ENCODE measurements at regions not wholly inside any gene's neighbourhood (a gene's known extent, or its start where the extent isn't known, plus 50 kb on each side); places are given as distances from the start of the nearest gene placed in this dataset.

DNA sequence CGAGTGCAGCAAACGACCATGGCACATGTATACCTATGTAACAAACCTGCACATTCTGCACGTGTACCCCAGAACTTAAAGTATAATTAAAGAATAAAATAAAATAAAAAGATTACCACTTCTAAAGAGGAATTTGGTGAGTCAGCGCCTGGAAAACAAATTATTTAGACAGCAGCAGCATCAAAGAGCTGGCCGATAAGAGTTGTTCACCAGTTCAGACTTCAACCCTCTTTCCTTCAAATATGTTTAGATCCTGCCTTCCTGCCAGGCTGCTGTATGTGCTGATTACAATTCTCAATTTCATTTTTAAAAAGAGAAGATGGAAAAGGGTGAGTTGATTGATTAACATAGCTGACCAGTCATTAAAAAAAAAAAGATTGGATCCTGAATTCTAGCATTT, 672.0 kb upstream of the NRP1 start:
- Histone ChIP-seq H3K27ac (ENCODE audit: low read length) (no peak overlapping the region), H2AFZ (ENCODE audit: low read depth, low read length) (no peak overlapping the region), H3K79me2 (ENCODE audit: insufficient read depth, low read length) (no peaks in the 10 kb centered on the region), H3K4me2 (ENCODE audit: insufficient read depth, low read length) (no peak overlapping the region), H3K36me3 (ENCODE audit: insufficient read depth, low read length) (no peaks in the 10 kb centered on the region), H3K9ac (ENCODE audit: low read depth, low read length) (no peak overlapping the region), H3K9me3 (ENCODE audit: insufficient read depth, low read length, severe bottlenecking) (no peaks in the 10 kb centered on the region), H3K4me1 (ENCODE audit: insufficient read depth, low read length) (no peaks in the 10 kb centered on the region), H3K27me3 (ENCODE audit: insufficient read depth, low read length, poor library complexity) (no peaks in the 10 kb centered on the region), H4K20me1 (ENCODE audit: insufficient read depth, low read length) (no peaks in the 10 kb centered on the region), H3K4me3 (ENCODE audit: low read depth in 1 of 2, low read length in 2 of 2) (no peak overlapping the region)
- ATAC-seq (ENCODE audit: insufficient read depth, low read depth): no peak
- DNase-seq: no peak
- no peak for TF ChIP-seq EZH2 (IDR thresholded peaks at IDR 0.05; ENCODE audit: borderline replicate concordance, low read depth, low read length, severe bottlenecking)
- TF ChIP-seq, protein P1, sequence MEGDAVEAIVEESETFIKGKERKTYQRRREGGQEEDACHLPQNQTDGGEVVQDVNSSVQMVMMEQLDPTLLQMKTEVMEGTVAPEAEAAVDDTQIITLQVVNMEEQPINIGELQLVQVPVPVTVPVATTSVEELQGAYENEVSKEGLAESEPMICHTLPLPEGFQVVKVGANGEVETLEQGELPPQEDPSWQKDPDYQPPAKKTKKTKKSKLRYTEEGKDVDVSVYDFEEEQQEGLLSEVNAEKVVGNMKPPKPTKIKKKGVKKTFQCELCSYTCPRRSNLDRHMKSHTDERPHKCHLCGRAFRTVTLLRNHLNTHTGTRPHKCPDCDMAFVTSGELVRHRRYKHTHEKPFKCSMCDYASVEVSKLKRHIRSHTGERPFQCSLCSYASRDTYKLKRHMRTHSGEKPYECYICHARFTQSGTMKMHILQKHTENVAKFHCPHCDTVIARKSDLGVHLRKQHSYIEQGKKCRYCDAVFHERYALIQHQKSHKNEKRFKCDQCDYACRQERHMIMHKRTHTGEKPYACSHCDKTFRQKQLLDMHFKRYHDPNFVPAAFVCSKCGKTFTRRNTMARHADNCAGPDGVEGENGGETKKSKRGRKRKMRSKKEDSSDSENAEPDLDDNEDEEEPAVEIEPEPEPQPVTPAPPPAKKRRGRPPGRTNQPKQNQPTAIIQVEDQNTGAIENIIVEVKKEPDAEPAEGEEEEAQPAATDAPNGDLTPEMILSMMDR (IDR thresholded peaks at IDR 0.05; ENCODE audit: borderline replicate concordance, extremely low read depth, low read length, poor library complexity, severe bottlenecking): no peak

DNA sequence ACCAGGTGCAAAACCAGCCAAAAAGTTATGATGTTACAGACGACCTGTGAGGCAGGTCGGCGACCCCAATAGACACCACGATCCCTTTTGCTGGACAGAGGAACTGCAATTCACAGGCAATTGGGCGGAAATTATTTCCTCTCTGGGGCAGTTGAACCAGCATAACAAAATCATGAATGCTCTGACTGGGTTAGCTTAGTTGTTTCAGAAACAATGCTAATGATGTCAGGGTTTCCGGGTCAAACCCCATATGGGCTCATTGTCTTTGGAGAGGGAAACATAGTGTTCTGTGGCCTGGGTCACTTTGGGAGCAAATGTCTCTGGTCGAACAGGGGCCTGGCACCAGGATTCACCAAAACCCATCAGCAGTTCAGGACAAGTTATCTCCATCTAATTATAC, 669.1 kb upstream of the NRP1 start:
- H3K4me1 ChIP-seq (ENCODE audit: insufficient read depth, low read length): no peaks in the 10 kb centered on the region
- H3K4me3 ChIP-seq (ENCODE audit: low read depth in 1 of 2, low read length in 2 of 2): no peak overlapping the region
- no peaks in the 10 kb centered on the region for H3K79me2 ChIP-seq (ENCODE audit: insufficient read depth, low read length)
- no peak overlapping the region for H2AFZ ChIP-seq (ENCODE audit: low read depth, low read length)
- H3K27ac ChIP-seq (ENCODE audit: low read length): no peak overlapping the region
- no peak for DNase-seq
- no peaks in the 10 kb centered on the region for H3K36me3 ChIP-seq (ENCODE audit: insufficient read depth, low read length)
- H3K27me3 ChIP-seq (ENCODE audit: insufficient read depth, low read length, poor library complexity): no peaks in the 10 kb centered on the region
- no peaks in the 10 kb centered on the region for H3K9me3 ChIP-seq (ENCODE audit: insufficient read depth, low read length, severe bottlenecking)
- no peak for ATAC-seq (ENCODE audit: insufficient read depth, low read depth)
- no peak overlapping the region for H3K9ac ChIP-seq (ENCODE audit: low read depth, low read length)
- TF ChIP-seq, protein P1 (IDR thresholded peaks at IDR 0.05; ENCODE audit: borderline replicate concordance, extremely low read depth, low read length, poor library complexity, severe bottlenecking): no peak
- no peak for TF ChIP-seq EZH2 (IDR thresholded peaks at IDR 0.05; ENCODE audit: borderline replicate concordance, low read depth, low read length, severe bottlenecking)
- no peak overlapping the region for H3K4me2 ChIP-seq (ENCODE audit: insufficient read depth, low read length)
- no peaks in the 10 kb centered on the region for H4K20me1 ChIP-seq (ENCODE audit: insufficient read depth, low read length)

DNA sequence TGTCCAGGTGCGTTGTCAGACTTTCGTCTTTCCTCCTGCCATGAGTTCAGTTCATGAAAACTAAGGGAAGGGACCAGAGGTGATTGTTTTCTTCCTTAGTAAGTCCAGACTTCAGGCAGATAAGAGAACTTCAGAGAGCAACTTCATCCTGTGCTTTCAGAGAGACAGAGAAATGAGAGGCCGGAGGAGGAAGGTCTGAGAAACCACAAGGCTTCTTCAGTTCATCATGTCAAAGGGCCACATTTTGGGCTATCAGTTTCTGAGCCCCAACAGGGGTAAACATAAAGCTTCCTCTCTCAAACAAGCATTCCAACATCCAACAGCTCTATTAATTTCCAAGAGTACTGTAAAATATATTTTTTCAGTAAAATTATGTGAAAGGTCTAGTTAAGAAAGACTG, 668.4 kb upstream of the NRP1 start:
- DNase-seq: no peak
- H3K9me3 ChIP-seq (ENCODE audit: insufficient read depth, low read length, severe bottlenecking): no peaks in the 10 kb centered on the region
- no peak overlapping the region for H3K4me3 ChIP-seq (ENCODE audit: low read depth in 1 of 2, low read length in 2 of 2)
- H3K27ac ChIP-seq (ENCODE audit: low read length): no peak overlapping the region
- no peaks in the 10 kb centered on the region for H3K27me3 ChIP-seq (ENCODE audit: insufficient read depth, low read length, poor library complexity)
- no peaks in the 10 kb centered on the region for H3K36me3 ChIP-seq (ENCODE audit: insufficient read depth, low read length)
- no peak overlapping the region for H3K4me2 ChIP-seq (ENCODE audit: insufficient read depth, low read length)
- no peak for ATAC-seq (ENCODE audit: insufficient read depth, low read depth)
- H3K79me2 ChIP-seq (ENCODE audit: insufficient read depth, low read length): no peaks in the 10 kb centered on the region
- H2AFZ ChIP-seq (ENCODE audit: low read depth, low read length): no peak overlapping the region
- H3K4me1 ChIP-seq (ENCODE audit: insufficient read depth, low read length): no peaks in the 10 kb centered on the region
- no peak overlapping the region for H3K9ac ChIP-seq (ENCODE audit: low read depth, low read length)
- no peaks in the 10 kb centered on the region for H4K20me1 ChIP-seq (ENCODE audit: insufficient read depth, low read length)
- TF ChIP-seq, protein P1 (IDR thresholded peaks at IDR 0.05; ENCODE audit: borderline replicate concordance, extremely low read depth, low read length, poor library complexity, severe bottlenecking): no peak
- no peak for TF ChIP-seq EZH2 (IDR thresholded peaks at IDR 0.05; ENCODE audit: borderline replicate concordance, low read depth, low read length, severe bottlenecking)

DNA sequence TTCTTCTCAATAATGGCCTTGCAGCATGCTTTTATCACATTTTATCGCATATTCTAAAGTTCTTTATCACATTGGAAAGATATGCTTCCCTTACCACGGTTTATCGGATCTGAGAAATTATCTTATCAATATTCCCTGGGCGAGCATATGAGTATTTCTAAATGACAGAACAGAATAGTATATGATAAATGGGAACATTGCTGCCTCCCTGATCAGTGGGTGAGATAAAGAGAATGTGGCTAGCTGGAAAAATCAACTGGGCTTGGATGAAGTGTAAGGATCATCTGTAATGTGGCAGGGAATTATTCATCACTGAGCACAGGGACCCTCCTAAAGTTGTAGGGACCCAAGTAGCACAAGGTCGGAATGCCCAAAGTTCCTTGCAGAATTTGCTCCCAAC, 667.4 kb upstream of the NRP1 start:
- no peak overlapping the region for H3K9ac ChIP-seq (ENCODE audit: low read depth, low read length)
- no peak overlapping the region for H3K27ac ChIP-seq (ENCODE audit: low read length)
- ATAC-seq (ENCODE audit: insufficient read depth, low read depth) (no peak), DNase-seq (no peak)
- no peaks in the 10 kb centered on the region for H4K20me1 ChIP-seq (ENCODE audit: insufficient read depth, low read length)
- no peaks in the 10 kb centered on the region for H3K36me3 ChIP-seq (ENCODE audit: insufficient read depth, low read length)
- no peaks in the 10 kb centered on the region for H3K9me3 ChIP-seq (ENCODE audit: insufficient read depth, low read length, severe bottlenecking)
- H3K4me1 ChIP-seq (ENCODE audit: insufficient read depth, low read length): no peaks in the 10 kb centered on the region
- TF ChIP-seq, protein P1 (IDR thresholded peaks at IDR 0.05; ENCODE audit: borderline replicate concordance, extremely low read depth, low read length, poor library complexity, severe bottlenecking): no peak
- no peak for TF ChIP-seq EZH2 (IDR thresholded peaks at IDR 0.05; ENCODE audit: borderline replicate concordance, low read depth, low read length, severe bottlenecking)
- no peak overlapping the region for H3K4me2 ChIP-seq (ENCODE audit: insufficient read depth, low read length)
- H3K27me3 ChIP-seq (ENCODE audit: insufficient read depth, low read length, poor library complexity): no peaks in the 10 kb centered on the region
- H3K4me3 ChIP-seq (ENCODE audit: low read depth in 1 of 2, low read length in 2 of 2): no peak overlapping the region
- no peaks in the 10 kb centered on the region for H3K79me2 ChIP-seq (ENCODE audit: insufficient read depth, low read length)
- no peak overlapping the region for H2AFZ ChIP-seq (ENCODE audit: low read depth, low read length)
